ENCODE measurements at regions not wholly inside any gene's neighbourhood (a gene's known extent, or its start where the extent isn't known, plus 50 kb on each side); places are given as distances from the start of the nearest gene placed in this dataset.

DNA sequence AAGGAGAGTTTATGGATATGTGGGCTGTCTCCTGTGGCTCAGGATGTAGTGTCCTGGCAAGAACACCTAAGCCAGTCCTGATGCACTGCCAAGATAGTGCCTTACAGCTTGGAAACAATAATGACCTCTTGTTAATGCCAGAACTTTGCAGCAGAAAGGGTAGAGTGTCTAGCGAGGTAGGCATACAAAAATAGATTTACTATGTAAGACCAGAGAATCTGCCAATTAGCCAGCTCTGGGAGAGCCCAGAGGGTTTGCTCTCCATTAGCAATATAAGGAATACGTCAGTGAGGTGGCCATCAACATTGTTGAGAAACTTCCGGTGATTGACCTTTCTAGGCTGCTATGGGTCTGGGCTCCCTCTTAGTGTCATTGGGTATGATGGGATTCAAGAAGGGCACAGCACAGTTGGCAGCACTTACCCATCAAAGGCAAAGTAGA, 178.5 kb upstream of the GALNT2 start:
- Histone ChIP-seq H3K27me3 (no peaks in the 10 kb centered on the region), H3K4me3 (no peak overlapping the region), H3K9me3 (no peaks in the 10 kb centered on the region), H3K4me1 (no peaks in the 10 kb centered on the region), H3K27ac (no peak overlapping the region), H3K36me3 (no peaks in the 10 kb centered on the region)
- intact Hi-C loops (cut with DNase I; ENCODE audit: low total_unique reads): no loop called here
- DNase-seq: no peak
- no peak for TF ChIP-seq POLR2A (IDR thresholded peaks at IDR 0.05)
- TF ChIP-seq, protein P1, sequence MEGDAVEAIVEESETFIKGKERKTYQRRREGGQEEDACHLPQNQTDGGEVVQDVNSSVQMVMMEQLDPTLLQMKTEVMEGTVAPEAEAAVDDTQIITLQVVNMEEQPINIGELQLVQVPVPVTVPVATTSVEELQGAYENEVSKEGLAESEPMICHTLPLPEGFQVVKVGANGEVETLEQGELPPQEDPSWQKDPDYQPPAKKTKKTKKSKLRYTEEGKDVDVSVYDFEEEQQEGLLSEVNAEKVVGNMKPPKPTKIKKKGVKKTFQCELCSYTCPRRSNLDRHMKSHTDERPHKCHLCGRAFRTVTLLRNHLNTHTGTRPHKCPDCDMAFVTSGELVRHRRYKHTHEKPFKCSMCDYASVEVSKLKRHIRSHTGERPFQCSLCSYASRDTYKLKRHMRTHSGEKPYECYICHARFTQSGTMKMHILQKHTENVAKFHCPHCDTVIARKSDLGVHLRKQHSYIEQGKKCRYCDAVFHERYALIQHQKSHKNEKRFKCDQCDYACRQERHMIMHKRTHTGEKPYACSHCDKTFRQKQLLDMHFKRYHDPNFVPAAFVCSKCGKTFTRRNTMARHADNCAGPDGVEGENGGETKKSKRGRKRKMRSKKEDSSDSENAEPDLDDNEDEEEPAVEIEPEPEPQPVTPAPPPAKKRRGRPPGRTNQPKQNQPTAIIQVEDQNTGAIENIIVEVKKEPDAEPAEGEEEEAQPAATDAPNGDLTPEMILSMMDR (IDR thresholded peaks at IDR 0.05): no peak

DNA sequence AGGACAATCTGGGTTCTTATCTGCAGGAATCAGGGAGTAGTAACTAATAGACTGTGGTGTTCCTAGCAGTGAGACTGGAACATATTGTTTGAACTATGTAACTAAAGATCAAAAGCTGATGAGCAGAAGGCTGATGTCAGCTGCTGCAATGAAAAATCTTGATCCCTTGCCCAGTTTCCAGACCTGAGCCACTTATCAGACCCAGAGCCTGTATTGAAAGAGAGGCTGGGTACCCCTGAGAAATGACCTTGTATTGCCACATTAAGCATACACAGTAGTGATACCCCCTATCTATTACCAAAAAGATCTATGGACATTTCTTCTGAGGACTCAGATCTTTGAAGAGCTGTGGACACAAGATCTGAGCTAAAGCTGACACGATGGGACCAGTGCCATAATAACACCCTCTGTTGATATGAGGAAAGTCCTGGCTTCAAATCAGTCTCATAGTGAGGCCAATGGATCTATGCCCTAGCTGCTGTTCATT, 178.0 kb upstream of the GALNT2 start:
- Histone ChIP-seq H3K9me3 (no peaks in the 10 kb centered on the region), H3K27ac (no peak overlapping the region), H3K27me3 (no peaks in the 10 kb centered on the region), H3K4me3 (no peak overlapping the region), H3K4me1 (no peaks in the 10 kb centered on the region), H3K36me3 (no peaks in the 10 kb centered on the region)
- intact Hi-C loops (cut with DNase I; ENCODE audit: low total_unique reads): no loop called here
- TF ChIP-seq, protein P1 (IDR thresholded peaks at IDR 0.05): no peak
- no peak for TF ChIP-seq POLR2A (IDR thresholded peaks at IDR 0.05)
- no peak for DNase-seq

DNA sequence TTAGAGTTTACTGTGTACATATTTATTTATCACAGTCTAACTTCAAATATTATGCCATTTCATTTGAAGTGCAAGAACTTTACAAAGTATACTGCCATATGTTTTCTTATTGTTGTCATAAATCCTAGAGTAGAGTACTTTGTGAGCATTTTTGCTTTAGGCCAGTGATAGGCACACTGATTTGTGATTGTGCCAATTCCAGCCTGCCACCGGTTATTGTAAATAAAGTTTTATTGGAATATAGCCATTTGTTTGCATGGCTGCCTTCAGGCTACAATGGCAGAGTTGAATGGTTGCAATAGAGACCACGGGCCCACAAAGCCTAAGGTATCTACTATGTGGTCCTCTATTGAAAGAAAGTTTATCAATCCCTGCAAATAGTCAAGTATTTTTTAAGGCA, 175.8 kb upstream of the GALNT2 start:
- Histone ChIP-seq H3K27ac (no peak overlapping the region), H3K36me3 (no peaks in the 10 kb centered on the region), H3K27me3 (no peaks in the 10 kb centered on the region), H3K9me3 (no peaks in the 10 kb centered on the region), H3K4me3 (no peak overlapping the region), H3K4me1 (no peaks in the 10 kb centered on the region)
- no peak for DNase-seq
- intact Hi-C loops (cut with DNase I; ENCODE audit: low total_unique reads): no loop called here
- TF ChIP-seq, protein P1 (IDR thresholded peaks at IDR 0.05): no peak

DNA sequence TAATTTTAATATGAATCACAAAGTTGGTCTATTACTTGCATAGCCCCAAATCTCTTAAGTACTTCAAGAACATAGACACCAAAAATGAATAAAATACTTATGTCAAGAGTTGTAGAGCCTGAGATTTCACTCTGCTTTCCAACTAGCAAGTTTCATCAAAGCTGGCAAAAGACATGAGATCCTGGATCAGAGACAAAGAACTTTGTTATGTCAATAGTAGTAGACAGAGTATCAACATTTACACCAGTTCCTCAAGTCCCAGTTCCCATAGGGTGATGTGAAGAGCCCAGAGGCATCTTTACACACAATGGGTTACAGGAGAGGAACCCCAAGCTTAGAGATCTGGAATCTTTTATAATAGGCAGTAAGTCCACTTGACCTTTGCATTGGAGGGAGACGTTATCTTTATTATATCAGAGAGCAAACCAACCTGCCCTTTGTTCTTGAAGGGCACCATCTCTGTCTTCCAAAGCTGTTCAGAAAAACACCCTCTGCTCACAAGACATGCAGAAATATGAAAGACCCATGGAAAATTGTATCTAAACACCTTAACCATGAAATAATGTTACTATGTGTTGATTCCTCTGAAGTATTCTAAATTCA, 174.4 kb upstream of the GALNT2 start:
- Histone ChIP-seq H3K4me3 (no peak overlapping the region), H3K9me3 (no peaks in the 10 kb centered on the region), H3K36me3 (no peaks in the 10 kb centered on the region), H3K4me1 (no peaks in the 10 kb centered on the region), H3K27me3 (no peaks in the 10 kb centered on the region), H3K27ac (no peak overlapping the region)
- TF ChIP-seq, protein P1 (IDR thresholded peaks at IDR 0.05): no peak
- no peak for TF ChIP-seq POLR2A (IDR thresholded peaks at IDR 0.05)
- DNase-seq: no peak
- intact Hi-C loops (cut with DNase I; ENCODE audit: low total_unique reads): no loop called here

DNA sequence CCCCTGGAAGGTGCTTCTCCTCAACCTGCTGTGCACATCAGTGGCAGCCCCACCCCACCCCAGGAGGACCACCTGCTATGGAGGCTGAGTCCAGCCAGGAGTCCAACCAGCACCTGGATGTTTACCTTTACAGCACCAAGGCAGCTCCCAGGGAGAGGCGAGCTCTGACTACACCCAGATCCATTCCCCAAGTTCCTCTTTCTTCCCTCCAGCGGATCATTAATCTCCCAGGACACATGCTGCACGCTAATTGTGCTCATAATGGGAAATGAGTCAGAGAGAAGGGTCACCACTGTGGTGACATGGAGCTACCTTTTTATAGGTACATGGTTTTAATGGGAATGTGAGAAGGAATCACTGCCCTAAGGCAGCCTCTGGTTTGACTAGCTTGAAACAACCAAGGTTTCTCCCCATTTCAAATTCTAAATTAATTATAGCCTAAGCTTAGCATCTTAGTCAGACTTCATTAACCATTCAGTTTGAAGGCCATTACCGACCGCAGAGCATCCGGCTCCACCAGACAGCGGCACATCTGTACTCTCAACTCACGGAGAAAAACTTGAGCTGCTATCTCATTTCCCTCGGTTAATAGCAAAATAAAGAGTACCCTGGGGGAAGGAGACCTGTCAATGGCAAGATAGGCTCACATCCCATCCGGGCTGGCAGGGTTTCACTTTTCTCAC, 173.1 kb upstream of the GALNT2 start:
- no peaks in the 10 kb centered on the region for H3K36me3 ChIP-seq
- no peak overlapping the region for H3K27ac ChIP-seq
- no peak overlapping the region for H3K4me3 ChIP-seq
- H3K27me3 ChIP-seq: no peaks in the 10 kb centered on the region
- no peaks in the 10 kb centered on the region for H3K9me3 ChIP-seq
- intact Hi-C loops (cut with DNase I; ENCODE audit: low total_unique reads): no loop called here
- H3K4me1 ChIP-seq: no peaks in the 10 kb centered on the region
- no peak for DNase-seq
- TF ChIP-seq, protein P1 (IDR thresholded peaks at IDR 0.05): no peak
- TF ChIP-seq POLR2A (IDR thresholded peaks at IDR 0.05): no peak

All from uterus (tissue), 3 donors.